GM12875 (cell line): ENCODE measurements at regions not wholly inside any gene's neighbourhood (a gene's known extent, or its start where the extent isn't known, plus 50 kb on each side); places are given as distances from the start of the nearest gene placed in this dataset.

Experiments
- H3K4me3 ChIP-seq: one replicate; pipeline ENCODE4 v1.5.1; 2011; ENCODE audit warnings: low read depth, low read length, control low read depth
- TF ChIP-seq, protein P1 (sequence below): IDR thresholded peaks from 2 replicates; pipeline ENCODE4 v1.5.1; 2011; ENCODE audit warnings: low read depth, mild to moderate bottlenecking, control low read depth, inconsistent platforms, low read length, moderate library complexity, borderline replicate concordance; ENCODE audit not compliant: insufficient read depth

DNA sequence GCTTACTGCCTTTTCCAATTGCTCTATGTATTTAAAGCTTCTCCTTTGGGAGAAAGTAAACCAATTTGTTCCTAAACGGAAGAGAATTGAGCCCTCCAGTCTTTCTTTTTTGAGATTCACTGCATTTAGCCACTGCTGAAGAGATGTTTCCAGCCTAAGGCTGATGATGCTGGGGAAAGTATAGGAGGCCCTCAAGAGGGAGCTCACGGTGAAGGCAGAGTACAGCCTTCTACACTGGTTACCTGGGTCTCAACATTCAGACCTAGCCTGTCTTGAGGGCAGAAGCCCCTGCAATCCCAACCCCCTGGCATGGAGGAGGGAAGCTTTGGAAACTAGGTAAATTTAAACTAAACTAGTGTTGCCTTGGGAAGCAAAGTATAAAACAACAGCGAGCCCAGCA, 316.7 kb upstream of the TPK1 start:
- H3K4me3 ChIP-seq, result no peak overlapping the region
- TF ChIP-seq, protein P1, sequence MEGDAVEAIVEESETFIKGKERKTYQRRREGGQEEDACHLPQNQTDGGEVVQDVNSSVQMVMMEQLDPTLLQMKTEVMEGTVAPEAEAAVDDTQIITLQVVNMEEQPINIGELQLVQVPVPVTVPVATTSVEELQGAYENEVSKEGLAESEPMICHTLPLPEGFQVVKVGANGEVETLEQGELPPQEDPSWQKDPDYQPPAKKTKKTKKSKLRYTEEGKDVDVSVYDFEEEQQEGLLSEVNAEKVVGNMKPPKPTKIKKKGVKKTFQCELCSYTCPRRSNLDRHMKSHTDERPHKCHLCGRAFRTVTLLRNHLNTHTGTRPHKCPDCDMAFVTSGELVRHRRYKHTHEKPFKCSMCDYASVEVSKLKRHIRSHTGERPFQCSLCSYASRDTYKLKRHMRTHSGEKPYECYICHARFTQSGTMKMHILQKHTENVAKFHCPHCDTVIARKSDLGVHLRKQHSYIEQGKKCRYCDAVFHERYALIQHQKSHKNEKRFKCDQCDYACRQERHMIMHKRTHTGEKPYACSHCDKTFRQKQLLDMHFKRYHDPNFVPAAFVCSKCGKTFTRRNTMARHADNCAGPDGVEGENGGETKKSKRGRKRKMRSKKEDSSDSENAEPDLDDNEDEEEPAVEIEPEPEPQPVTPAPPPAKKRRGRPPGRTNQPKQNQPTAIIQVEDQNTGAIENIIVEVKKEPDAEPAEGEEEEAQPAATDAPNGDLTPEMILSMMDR, result no peak

DNA sequence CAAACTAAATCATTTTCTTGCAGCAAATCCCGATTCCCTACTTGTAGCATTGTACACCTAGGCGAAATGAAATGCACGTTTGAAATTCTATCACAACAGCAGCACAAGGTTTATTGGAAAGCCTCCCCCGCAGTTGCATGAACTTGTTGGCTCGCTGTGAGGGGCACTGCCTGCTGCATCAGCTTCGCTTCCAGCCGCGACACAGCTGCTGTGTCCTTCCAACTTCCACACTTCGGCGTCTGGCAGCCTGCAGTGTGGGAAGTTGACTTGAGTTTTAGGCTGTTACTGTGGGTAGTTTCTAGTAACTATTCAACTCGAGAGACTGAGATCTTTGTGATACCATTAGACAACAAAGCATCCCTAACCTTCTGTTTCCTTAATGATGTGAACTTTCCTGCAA, 315.8 kb upstream of the TPK1 start:
- TF ChIP-seq, protein P1, result no peak
- no peak overlapping the region for H3K4me3 ChIP-seq

DNA sequence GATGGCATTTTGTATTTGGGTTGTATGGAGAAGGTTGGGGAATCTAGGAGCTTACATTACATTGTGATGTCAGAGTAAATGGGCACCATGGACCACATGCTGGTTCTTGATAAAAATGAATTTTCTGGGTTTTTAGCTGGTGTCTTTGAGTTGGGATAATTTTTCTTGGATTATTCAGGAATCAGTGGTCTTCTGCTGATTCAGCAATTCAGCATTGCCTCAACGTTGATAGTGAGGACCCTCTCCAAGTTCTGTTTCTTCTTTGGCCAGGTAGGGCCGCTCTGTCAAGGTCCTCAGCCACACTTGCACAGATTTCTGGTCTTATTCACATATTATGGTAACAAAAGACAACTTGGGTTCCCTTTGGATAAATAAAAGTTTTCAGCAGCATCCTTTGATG, 312.0 kb upstream of the TPK1 start:
- H3K4me3 ChIP-seq, result no peak overlapping the region
- TF ChIP-seq, protein P1, result no peak

DNA sequence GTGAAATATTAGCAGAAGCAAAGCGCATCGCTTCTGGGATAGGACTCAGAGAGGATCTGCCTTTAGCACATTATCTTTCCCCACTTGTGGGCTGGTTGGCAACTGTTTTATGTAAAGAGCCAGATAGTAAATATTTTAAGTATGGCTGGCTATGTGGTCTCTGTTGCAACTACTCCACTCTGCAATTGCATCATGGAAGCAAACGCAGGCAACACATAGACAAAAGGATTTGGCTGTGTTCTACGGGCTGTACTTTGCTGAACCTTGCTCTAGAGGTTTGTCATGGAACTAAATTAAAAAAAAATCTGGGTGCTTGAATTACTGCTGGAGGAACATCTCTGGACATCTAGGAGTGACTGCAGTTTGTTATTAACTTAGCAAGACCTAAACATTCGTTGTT, 307.8 kb upstream of the TPK1 start:
- TF ChIP-seq, protein P1, result no peak
- no peak overlapping the region for H3K4me3 ChIP-seq

DNA sequence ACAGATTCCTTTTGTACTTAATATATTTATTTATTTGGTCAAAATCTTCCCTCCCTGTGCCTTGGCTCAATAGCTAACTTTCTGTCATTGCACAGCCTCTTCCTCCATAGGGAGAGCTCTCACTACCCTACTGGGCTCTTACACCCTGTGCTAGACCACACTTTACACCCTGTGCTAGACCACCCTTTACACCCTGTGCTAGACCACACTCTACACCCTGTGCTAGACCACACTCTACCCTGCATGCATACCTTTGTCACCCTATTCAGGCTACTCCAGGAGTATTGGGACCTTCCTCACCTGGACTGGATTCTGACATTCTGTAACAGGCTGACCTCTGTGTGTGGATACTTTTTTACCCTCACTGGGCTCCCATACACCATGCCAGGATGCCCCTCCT, 298.5 kb upstream of the TPK1 start:
- H3K4me3 ChIP-seq, result no peak overlapping the region
- TF ChIP-seq, protein P1, result no peak

DNA sequence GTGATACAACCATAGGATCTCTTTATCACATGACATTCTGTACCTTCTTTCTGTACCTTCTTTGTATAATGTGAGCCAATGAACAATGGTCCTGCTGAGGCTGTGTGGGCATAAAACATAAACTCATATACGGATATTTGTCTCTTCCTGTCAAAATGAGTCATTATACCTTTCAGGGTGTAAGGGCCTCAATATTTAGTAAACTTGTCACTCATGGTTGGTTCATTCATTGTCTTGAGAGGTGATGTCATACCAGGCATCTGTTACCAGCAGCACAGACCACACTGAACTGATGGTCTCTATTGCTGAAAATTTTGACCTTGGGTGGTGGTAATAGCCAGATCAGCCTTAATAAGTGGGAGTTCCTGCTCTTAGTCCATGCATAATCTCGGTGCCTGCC, 287.6 kb upstream of the TPK1 start:
- TF ChIP-seq, protein P1, result no peak
- no peak overlapping the region for H3K4me3 ChIP-seq

DNA sequence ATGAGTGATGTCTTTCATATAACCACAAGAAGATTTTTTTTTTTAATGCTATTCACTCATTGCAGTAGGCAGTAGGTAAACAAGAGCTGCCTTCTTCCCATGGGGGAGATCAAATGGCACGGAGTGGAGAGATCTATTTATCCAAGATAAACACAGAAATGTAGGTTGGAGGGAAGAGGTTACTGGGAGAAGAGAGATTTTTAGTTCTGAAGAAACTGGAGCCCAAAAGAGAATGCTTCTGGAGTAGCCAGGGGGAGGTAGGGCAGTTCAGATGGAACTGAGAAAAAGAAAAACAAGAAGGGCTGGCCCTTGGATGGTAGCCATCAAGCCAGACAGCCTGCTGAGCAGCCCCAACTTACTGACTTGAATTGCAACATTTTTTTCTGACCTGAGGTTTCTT, 270.1 kb upstream of the TPK1 start:
- TF ChIP-seq, protein P1, result no peak

More for the DNA sequence above, 270.1 kb upstream of the TPK1 start:
- H3K4me3 ChIP-seq, result no peak overlapping the region
